SH-SY5Y (cell line): ENCODE measurements at regions not wholly inside any gene's neighbourhood (a gene's known extent, or its start where the extent isn't known, plus 50 kb on each side); places are given as distances from the start of the nearest gene placed in this dataset.

Experiments used
- GATA2 ChIP-seq: IDR thresholded peaks from 2 replicates; pipeline ENCODE4 v1.6.1; 2011; ENCODE audit warnings: mild to moderate bottlenecking, low read depth, low read length
- GATA3 ChIP-seq: IDR thresholded peaks from 2 replicates; pipeline ENCODE4 v1.6.1; 2011; ENCODE audit warnings: low read depth, mild to moderate bottlenecking, low read length, moderate library complexity

DNA sequence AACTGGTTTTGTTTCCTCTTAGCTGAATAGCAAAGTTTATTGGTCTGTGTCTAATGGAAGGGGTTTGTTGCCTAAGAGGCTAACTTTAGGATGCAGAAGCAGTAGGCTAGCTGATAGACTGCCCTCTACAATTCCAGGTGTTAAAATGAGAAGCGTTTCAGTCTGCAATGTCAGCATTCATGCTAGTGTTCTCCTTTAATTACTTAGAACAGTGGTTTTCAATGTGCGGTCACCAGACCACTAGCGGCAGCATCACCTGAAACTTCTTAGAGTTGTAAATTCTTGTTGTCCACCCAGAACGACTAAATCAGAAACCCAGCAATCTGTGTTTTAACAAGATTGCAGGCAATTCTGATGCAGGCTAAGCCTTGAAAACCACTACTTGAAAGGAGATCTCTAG is 392.9 kb downstream of the IPMK start:
- TF ChIP-seq GATA2 (no peak), GATA3 (no peak)
